ENCODE measurements at regions not wholly inside any gene's neighbourhood (a gene's known extent, or its start where the extent isn't known, plus 50 kb on each side); places are given as distances from the start of the nearest gene placed in this dataset.

DNA sequence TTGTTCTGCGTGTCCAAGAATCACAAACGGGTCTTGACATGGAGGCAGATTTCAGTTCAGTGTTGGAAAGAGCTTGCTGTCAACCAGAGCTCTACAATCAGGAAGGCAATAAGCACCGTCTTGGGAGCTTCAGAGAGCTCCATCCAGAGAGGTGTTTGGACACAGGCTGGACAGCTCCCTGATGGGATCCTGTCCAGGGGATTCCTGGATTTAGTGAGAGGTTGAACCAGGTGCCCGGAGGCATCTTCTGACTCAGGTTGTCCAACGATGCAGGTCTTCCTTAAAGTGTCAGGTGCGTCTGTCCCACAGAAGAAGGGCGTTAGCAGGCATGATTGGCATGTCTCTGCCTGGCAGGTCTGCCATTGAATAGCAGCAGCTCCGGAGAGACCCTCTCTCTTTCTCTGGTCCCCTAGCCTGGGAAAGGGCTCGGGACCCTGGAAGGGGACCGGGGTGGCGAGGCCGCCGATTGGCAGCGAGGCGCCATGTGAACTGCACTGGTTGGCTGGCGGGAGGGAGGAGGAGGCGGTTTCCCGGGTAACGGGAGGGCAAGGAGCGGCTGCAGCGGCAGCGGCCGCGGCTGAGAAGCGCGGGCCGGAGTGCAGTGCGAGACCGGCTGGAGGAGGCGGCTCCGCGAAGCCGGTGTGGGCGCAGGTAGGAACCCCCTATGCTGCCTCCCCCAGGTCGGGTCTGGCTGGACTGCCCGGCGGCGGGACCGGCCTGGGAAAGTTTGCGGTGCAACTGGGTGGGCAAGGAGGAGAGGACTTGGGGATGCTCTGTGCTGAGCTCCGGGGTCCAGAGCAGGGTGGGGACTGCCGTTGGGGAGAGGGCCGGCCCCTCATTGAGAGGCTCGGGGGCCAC is 104.1 kb upstream of the E2F8 start:
- TF ChIP-seq, protein P1, sequence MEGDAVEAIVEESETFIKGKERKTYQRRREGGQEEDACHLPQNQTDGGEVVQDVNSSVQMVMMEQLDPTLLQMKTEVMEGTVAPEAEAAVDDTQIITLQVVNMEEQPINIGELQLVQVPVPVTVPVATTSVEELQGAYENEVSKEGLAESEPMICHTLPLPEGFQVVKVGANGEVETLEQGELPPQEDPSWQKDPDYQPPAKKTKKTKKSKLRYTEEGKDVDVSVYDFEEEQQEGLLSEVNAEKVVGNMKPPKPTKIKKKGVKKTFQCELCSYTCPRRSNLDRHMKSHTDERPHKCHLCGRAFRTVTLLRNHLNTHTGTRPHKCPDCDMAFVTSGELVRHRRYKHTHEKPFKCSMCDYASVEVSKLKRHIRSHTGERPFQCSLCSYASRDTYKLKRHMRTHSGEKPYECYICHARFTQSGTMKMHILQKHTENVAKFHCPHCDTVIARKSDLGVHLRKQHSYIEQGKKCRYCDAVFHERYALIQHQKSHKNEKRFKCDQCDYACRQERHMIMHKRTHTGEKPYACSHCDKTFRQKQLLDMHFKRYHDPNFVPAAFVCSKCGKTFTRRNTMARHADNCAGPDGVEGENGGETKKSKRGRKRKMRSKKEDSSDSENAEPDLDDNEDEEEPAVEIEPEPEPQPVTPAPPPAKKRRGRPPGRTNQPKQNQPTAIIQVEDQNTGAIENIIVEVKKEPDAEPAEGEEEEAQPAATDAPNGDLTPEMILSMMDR (IDR thresholded peaks at IDR 0.05; ENCODE audit: borderline replicate concordance, extremely low read depth, low read length, poor library complexity, severe bottlenecking) = no peak
- TF ChIP-seq EZH2 (IDR thresholded peaks at IDR 0.05; ENCODE audit: borderline replicate concordance, low read depth, low read length, severe bottlenecking) = no peak
